NCI-H2171 (cell line): ENCODE measurements at regions not wholly inside any gene's neighbourhood (a gene's known extent, or its start where the extent isn't known, plus 50 kb on each side); places are given as distances from the start of the nearest gene placed in this dataset.

Experiments used
- DNase-seq: peaks from one replicate; lab custom pipeline; 2025; lab: John Stamatoyannopoulos, UW

DNA sequence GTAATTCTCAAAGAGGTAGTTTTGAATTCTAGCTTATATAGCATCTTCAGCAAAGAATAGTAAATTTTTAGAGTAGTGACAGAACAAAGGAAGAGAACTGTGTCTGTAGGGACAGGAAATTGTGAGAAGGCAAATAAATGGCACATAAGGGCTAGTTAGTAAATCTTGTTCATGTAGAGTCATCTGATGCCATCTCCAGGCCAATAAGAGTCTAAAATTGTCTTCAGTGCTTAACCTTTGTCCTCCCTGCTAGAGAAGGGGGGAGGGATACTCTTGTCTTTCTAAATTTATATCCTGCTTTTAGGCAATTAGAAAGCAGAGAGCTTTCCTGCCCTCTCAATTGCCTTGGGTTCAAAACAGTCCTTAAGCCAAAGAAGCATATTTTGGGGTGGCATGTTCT lies 87.0 kb upstream of the DNAJC19 start:
- DNase-seq, result no peak

DNA sequence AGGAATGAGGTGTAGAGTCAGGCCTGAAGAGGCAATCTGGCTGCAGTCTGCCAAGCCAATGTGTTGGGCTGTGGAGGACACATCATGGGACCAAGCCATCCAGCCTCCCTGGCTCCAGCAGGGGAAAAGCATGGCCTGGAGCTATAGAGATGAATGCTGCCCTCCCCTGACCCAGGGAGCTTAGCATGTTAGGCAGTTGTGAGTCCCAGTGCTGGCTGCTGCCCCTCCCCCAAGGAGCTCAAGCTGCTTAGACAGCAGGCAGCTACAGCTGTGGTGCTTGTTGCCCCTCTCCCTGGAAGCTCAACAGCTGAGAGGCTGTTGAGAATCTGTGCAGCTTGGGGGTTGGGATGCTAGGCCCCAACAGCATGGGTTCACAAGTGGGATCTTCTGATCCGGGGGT lies 85.6 kb upstream of the DNAJC19 start:
- DNase-seq, result no peak

DNA sequence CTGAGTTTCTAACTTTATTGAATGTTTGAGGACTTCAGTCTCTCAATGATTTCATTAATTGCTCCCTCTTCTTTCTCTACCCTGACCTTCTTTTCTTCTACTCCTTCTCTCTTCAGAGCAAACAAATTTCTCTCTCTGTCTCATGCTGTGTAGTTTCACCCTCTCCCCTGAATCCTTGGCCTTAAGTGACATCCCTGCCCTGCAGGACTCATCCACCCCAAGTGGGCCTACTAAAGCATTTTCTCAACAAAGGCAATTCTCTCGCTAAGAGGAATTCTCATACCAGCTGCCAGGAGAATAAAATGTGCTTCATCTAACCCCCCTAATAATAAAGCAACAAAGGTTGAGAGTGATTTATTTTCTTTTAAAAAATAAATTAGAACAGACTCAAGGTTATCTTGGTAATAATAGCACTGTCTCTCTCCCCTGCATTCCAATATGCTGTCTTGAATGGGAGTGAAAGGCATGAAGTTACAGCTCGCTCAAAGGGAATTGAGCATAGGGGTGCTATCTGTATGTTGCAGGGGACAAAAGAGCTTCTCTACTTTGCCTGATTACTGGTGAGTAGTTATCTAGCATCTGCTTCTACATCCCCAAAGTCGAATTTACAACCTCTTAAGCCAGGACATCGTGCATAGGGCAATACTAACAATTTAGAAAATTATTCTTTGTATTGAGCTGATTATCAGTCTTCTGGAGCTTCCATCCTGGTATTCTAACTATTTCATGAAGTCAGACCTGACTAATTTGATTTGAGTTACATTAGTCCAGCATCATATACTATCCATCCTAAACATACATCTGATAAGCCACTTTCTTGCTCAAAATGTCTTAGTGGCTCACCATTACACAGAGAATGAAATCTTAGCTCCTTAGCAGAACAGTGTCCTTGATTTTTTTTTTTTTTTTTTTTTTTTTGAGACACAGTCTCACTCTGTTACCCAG lies 76.9 kb upstream of the DNAJC19 start:
- DNase-seq, result no peak

DNA sequence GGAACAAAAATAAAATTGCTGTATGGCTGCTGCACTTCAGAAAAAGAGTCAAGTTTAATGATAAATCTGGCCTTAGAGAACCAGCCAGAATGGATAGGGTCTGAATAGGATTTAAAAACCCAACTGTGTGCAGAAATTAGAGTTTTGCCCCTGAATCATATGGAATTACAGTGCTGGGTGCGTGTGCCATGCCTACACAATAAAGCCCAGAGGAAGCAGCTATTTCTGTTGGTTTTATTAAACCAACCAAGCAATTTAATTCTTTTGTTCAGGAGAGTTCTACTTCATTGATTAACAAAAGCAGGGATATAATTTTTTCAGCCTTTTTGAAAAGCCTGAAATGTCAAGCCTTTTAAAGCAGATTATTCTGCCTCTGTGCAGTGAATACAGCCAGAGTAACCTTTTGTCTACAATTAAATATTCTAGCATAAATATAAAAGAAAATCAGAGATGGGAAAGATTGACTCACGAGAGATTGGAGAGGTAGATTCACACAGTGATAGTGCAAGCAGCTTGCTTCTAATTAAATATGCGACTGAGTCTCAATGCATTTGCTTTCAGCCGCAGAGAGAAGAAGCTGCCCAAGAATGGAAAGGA lies 66.7 kb upstream of the DNAJC19 start:
- DNase-seq, result no peak

DNA sequence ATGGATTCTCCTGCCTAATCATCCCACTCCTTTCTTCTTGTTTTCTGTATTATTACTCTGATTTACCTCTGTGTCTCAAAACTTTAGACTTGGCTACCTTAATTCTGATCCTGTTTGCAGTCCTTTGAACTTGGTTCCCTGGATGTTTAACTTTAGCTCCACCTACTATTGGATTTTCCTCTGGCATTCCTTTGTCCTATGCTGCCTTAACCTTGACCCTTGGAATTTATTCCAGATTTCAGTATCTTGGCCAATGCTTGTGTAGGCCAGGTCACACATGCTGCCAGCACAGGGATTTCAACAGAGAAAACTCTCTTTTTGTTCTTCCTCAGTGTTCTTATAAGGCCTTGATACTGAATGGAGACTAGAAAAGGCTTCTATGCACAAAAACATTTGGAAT lies 65.0 kb upstream of the DNAJC19 start:
- no peak for DNase-seq

DNA sequence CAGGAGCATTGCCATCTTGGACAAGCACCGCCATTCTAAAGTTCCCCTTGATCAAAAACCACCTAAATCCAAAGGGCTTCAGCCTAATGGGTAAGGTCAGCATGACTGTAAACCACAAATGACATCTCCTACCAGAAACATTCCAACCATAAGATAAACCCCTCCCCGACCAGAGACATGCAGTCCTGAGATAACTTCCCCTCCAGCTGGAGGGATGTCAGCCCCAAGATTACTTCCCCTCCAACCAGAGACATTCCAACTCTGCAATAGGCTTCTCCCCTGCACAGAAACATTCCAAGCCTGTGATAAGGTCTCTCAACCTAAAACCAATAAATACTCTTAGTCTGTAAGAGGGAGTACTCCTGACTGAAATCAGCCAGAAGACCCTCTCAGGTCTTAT lies 62.7 kb upstream of the DNAJC19 start:
- DNase-seq, result no peak

DNA sequence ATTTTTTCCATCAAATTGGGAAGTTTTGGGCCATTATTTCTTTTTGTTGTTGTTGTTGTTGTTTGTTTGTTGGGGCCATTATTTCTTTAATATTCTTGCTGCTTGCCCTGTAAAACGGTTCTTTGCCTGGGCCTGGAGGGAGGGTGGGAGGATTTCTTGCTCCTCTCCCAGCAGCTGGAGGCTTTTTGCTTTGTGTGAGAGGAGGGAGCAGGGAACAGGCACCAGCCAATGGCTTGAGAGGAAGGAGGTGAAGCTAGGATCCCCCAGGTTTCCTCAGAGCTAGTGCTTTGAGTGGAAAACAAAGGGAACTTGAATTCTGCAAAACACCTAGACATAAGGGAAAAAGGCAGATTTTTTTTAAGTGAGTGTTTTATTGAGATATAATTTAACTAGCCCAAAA lies 61.2 kb upstream of the DNAJC19 start:
- DNase-seq, result no peak

DNA sequence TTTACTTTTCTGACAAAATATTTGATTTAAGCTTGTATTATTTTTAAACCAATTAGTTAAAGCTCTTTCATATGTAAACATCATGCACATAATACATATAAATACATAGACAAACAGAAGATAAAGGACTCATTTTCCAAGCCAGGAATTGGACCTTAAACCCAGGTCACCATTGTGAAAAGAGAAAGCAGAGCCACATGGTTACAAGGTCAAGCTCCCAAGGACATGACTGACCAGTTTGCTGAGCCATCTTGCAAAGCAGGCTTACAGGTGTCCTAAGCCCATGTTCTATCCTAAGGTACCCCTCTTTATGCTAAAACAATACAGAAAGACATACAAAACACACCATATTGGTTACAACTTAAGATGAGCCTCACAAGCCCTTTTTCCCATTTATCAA lies 50.5 kb upstream of the DNAJC19 start:
- DNase-seq, result no peak
